ENCODE measurements at regions not wholly inside any gene's neighbourhood (a gene's known extent, or its start where the extent isn't known, plus 50 kb on each side); places are given as distances from the start of the nearest gene placed in this dataset.

DNA sequence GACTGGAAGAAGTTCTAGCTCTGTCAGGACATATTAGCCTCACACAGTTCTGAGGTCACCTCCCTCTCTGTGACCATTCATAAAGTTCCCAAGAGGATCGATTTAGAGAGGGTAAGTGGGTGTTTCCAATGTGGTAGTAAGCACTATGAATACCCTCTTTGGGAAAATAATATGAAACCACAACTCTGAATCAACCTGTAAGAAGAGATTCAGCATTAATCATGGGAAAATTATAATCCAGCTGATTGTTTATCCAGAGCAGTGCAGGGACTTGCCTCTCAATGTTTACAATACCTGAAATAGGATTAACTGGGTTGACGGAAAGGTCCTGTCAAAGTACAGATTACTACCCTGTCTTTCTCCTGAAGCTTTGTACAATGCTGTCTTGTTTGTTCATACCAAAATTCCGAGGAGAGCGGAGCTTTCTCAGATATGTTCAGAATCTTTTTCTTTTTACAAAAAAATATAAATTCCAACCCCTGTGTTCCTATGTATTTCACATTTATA is 302.9 kb upstream of the DPPA4 start:
- Mint-ChIP-seq H3K4me3 (no peak overlapping the region), H3K27me3 (ENCODE audit: insufficient read depth) (no peaks in the 10 kb centered on the region), H3K36me3 (ENCODE audit: low read depth) (no peaks in the 10 kb centered on the region), H3K9me3 (no peaks in the 10 kb centered on the region), H3K4me1 (no peaks in the 10 kb centered on the region), H3K27ac (no peak overlapping the region)
- Histone ChIP-seq H3K9me3 (ENCODE audit: control insufficient read depth, low read length) (no peaks in the 10 kb centered on the region), H3K27ac (ENCODE audit: low read depth, low read length) (no peak overlapping the region), H3K4me1 (ENCODE audit: control insufficient read depth, insufficient read depth, low read length) (no peaks in the 10 kb centered on the region), H3K27me3 (ENCODE audit: control insufficient read depth, insufficient read depth, low read length, poor library complexity, severe bottlenecking) (no peaks in the 10 kb centered on the region), H3K4me3 (ENCODE audit: low read length) (no peak overlapping the region), H3K36me3 (ENCODE audit: control insufficient read depth, insufficient read depth, low read length) (no peaks in the 10 kb centered on the region), H3K9ac (ENCODE audit: extremely low read depth, low read length, poor library complexity, severe bottlenecking) (no peak overlapping the region)
- TF ChIP-seq, protein P1, sequence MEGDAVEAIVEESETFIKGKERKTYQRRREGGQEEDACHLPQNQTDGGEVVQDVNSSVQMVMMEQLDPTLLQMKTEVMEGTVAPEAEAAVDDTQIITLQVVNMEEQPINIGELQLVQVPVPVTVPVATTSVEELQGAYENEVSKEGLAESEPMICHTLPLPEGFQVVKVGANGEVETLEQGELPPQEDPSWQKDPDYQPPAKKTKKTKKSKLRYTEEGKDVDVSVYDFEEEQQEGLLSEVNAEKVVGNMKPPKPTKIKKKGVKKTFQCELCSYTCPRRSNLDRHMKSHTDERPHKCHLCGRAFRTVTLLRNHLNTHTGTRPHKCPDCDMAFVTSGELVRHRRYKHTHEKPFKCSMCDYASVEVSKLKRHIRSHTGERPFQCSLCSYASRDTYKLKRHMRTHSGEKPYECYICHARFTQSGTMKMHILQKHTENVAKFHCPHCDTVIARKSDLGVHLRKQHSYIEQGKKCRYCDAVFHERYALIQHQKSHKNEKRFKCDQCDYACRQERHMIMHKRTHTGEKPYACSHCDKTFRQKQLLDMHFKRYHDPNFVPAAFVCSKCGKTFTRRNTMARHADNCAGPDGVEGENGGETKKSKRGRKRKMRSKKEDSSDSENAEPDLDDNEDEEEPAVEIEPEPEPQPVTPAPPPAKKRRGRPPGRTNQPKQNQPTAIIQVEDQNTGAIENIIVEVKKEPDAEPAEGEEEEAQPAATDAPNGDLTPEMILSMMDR (conservative IDR thresholded peaks at IDR 0.05) = no peak
- DNase-seq = no peak
- 93 to 96% methylated on average over 3 of the region's 4 CpGs for WGBS, 2 experiments (ENCODE audit: insufficient coverage in 1 of 2, insufficient read length in 1 of 2)

DNA sequence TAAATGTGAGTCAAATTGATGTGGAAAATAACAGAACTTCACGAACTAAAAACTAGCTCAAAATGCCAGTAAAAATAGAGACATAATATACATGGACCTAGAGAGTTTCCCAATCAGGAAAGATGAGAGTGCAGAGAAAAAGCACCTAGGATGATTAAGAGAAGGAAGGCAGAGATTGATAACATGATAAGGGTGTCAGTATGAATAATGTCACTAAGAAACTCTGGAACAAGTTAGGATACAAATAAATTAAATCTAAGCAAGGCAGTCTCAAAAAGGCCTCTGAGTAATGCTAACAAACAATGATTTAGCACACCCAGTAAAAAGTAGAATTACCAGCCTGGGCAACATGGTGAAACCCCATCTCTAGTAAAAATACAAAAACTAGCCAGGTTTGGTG is 304.7 kb upstream of the DPPA4 start:
- H3K9ac ChIP-seq (ENCODE audit: extremely low read depth, low read length, poor library complexity, severe bottlenecking) = no peak overlapping the region
- no peak overlapping the region for H3K4me3 ChIP-seq (ENCODE audit: low read length)
- no peak overlapping the region for H3K27ac ChIP-seq (ENCODE audit: low read depth, low read length)
- H3K27ac Mint-ChIP-seq = no peak overlapping the region
- no peak for DNase-seq
- no peaks in the 10 kb centered on the region for H3K36me3 Mint-ChIP-seq (ENCODE audit: low read depth)
- no peaks in the 10 kb centered on the region for H3K9me3 Mint-ChIP-seq
- no peaks in the 10 kb centered on the region for H3K27me3 Mint-ChIP-seq (ENCODE audit: insufficient read depth)
- no peaks in the 10 kb centered on the region for H3K4me1 ChIP-seq (ENCODE audit: control insufficient read depth, insufficient read depth, low read length)
- WGBS, 2 experiments (ENCODE audit: insufficient coverage in 1 of 2, insufficient read length in 1 of 2) = 100% methylated on average over 1 of the region's 1 CpG; no CpG with 5 or more reads in 1 of the 2 experiments
- no peak overlapping the region for H3K4me3 Mint-ChIP-seq
- H3K36me3 ChIP-seq (ENCODE audit: control insufficient read depth, insufficient read depth, low read length) = no peaks in the 10 kb centered on the region
- no peaks in the 10 kb centered on the region for H3K9me3 ChIP-seq (ENCODE audit: control insufficient read depth, low read length)
- TF ChIP-seq, protein P1 (conservative IDR thresholded peaks at IDR 0.05) = no peak
- H3K4me1 Mint-ChIP-seq = no peaks in the 10 kb centered on the region
- H3K27me3 ChIP-seq (ENCODE audit: control insufficient read depth, insufficient read depth, low read length, poor library complexity, severe bottlenecking) = no peaks in the 10 kb centered on the region

DNA sequence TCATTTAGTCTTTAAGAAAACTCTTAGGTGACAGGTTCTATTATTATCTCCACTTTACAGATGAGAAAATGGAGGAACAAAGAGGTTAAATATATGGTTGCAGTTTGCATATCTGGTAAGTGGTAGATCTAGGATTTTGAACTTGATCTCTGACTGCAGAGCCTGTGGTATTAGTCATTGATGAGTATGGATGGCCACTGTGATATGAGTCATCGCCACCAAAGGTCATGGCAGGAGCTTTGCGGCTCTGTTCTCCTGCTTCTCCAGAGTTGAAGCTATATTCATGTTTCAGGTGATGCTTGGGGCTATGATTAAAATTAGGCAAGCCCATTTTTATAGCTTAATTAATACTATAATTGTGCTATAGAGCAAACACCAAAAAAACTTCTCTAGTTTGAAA is 306.2 kb upstream of the DPPA4 start:
- Mint-ChIP-seq H3K4me3 (no peak overlapping the region), H3K27ac (no peak overlapping the region), H3K27me3 (ENCODE audit: insufficient read depth) (no peaks in the 10 kb centered on the region), H3K36me3 (ENCODE audit: low read depth) (no peaks in the 10 kb centered on the region), H3K9me3 (no peaks in the 10 kb centered on the region), H3K4me1 (no peaks in the 10 kb centered on the region)
- 48% methylated on average over 2 of the region's 2 CpGs; no CpG with 5 or more reads in 1 of the 2 experiments for WGBS, 2 experiments (ENCODE audit: insufficient coverage in 1 of 2, insufficient read length in 1 of 2)
- TF ChIP-seq, protein P1 (conservative IDR thresholded peaks at IDR 0.05) = no peak
- DNase-seq = no peak
- Histone ChIP-seq H3K4me3 (ENCODE audit: low read length) (no peak overlapping the region), H3K4me1 (ENCODE audit: control insufficient read depth, insufficient read depth, low read length) (no peaks in the 10 kb centered on the region), H3K9ac (ENCODE audit: extremely low read depth, low read length, poor library complexity, severe bottlenecking) (no peak overlapping the region), H3K27ac (ENCODE audit: low read depth, low read length) (no peak overlapping the region), H3K9me3 (ENCODE audit: control insufficient read depth, low read length) (no peaks in the 10 kb centered on the region), H3K27me3 (ENCODE audit: control insufficient read depth, insufficient read depth, low read length, poor library complexity, severe bottlenecking) (no peaks in the 10 kb centered on the region), H3K36me3 (ENCODE audit: control insufficient read depth, insufficient read depth, low read length) (no peaks in the 10 kb centered on the region)

All from endodermal cell (in vitro differentiated cells).